ENCODE measurements at regions not wholly inside any gene's neighbourhood (a gene's known extent, or its start where the extent isn't known, plus 50 kb on each side); places are given as distances from the start of the nearest gene placed in this dataset.

DNA sequence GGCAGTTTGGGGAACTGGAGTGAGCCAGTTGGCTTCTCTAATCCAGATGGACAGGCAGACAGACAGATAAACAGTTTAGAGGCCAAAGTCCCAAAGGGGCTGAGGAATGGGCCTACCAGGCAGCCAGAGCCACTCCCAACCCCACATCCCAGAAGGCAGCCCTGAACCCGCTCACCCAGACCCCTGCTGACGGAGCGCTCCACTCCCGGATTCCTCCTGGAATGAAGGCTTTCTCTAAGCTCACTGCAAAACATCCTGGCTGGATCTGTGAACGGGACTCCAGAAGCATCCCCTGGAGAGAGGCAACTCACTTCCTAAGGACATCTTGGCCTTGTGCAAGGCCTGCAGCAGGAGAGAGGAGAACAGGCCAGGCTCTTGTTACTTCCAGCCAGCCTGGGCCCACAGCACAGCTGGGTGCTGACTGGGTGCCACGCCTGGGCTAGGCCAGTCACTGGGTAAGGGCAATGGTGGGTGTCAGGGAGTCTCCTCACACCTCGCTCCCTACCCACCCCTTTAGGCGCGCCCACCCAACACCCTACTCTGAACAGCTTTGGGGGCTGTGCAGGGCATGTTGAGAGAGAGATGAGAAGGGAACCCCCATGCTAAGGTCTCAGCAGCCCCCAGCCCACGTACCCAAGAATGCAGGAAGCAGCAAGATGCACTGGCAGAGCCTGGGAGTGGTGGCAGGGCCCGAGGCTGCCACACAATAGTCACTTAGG, 168.6 kb upstream of the ZMIZ1 start:
- no peak for DNase-seq (ENCODE audit: low spot score)

DNA sequence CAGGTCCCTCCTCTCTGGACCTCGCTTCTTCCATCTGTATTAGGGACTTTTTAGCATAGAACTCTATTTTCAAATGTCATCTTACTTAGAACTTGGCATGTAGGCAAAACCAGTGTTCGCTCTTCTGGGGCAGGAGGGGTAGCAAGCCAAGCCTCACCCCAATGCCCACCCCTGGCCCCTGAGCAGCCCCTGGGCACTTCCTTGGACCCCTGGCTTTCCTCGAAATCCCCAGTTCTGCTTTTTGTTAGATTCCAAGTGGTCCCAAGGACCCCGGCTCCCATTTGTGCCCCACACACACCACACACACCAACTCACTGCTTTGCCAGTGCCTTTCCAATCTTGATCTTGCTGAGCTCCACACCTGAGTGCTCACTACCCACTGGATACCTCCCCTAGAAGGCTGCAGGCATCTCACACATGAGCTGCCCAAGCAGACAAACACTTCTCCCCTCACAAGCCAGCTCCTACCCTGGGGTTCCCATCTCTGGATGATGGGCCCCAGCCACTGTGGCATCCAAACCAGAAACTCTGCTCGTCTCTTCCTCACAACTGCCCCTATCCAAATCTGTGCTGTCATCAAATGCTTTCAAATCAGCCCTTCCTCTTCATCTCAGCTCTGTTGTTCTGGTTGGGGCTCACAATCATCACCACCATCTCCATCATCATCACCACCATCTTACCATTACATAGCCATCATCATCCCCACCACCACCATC, 167.9 kb upstream of the ZMIZ1 start:
- DNase-seq (ENCODE audit: low spot score), result no peak

GRCh38 chr10:78901694-78902093, 167.1 kb upstream of the ZMIZ1 start:
- DNase-seq (ENCODE audit: low spot score), result no peak

DNA sequence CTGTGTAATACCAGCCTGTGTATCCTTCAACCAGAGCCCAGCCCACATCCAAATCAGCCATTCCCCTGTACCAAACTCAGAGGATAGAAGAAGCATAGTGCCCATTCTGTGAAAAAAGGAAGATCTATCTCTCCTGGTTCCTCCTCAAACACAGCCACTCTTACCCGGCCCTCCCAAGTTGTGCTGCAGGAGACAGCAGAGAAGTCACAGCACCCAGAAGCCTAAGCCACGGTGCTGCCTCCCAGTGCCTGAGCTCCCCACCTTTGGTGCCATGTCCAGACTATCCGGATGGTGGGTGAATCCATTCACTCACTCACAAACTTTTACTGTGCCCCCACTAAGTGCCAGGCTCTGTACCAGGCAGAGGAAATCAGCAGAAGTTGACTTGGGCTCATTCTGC, 166.0 kb upstream of the ZMIZ1 start:
- no peak for DNase-seq (ENCODE audit: low spot score)

GRCh38 chr10:78903341-78903940, 165.3 kb upstream of the ZMIZ1 start:
- DNase-seq (ENCODE audit: low spot score), result no peak

DNA sequence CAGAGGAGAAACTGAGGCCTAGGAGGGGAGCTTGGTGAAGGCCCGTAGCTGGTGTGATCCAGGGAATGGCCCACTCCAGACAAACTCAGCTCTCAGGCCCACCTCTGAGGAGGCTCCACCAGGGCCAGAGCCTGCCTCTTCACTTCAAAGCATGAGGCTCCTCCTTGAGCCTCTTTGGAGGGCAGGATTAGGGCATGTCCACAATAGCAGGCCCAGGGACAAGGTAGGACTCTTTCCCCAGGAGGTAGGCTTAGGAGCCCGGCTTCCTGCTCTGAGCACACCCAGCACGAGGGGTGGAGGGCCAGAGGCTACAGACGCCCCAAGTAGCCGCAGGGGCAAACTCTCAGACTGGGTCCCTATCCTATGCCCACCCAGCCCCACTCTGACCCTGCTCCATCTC, 164.6 kb upstream of the ZMIZ1 start:
- DNase-seq (ENCODE audit: low spot score), result no peak

DNA sequence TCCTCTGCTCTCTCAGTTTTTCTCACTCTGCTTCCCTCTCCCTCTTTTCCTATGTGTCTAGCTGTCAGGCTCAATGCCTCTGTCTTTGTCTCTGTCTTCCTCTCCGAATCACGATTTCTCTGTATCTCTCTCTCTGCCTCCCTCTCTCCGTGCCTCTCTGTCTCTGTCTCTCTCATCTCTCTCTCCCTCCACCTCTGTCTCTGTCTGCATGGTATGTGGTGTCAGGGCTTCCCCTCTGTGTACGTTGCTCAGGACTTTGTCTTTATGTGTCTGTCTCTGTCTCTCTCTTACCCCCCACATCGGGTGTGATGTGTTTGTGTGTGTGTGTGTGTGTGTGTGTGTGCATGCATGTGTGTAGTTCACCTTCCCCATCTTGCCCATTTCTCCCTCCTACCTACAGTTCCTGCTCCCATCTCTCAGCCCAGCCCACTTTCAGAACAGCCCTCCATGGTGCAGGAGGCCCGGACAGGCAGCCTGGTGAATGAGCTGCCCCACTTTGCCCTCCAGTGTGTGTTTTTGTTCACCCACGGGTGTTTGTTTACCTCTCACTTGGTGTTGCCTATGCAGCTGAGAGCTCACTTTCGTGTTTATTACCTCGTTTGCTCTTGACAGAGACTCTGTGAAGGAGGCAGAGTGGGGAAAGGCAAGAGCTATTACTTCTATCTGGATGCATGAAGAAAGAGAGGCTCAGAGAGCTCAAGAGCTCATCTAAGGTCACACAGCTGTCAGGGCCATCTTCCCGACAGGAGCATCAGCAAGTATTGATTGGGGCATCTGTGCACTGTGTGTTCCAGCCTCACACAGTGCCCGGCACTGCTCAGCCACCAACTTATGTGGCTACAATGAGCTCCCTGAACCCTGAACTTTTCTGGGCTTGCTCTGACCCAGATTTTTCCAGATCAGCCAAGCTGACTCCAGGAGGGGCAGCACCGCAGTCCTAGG, 163.5 kb upstream of the ZMIZ1 start:
- no peak for DNase-seq (ENCODE audit: low spot score)

DNA sequence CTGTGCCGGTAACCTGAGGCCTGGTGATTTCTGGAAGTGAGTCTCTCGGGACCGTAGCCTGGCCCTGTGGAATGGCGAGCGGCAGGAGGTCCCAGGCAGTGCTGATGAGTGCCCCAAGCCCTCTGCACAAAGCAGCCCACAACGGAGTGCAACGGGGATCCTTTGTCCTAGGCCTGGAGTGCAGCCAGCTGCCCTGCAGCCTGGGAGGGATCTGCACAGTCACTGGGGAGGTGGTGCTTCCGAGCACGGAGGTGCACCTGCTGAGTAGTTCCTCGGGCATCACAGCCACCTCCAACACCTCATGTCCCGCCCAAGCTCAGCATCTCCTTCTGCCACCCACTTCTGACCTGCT, 162.8 kb upstream of the ZMIZ1 start:
- DNase-seq (ENCODE audit: low spot score), result no peak

GRCh38 chr10:78906734-78907390, 161.9 kb upstream of the ZMIZ1 start:
- no peak for DNase-seq (ENCODE audit: low spot score)

DNA sequence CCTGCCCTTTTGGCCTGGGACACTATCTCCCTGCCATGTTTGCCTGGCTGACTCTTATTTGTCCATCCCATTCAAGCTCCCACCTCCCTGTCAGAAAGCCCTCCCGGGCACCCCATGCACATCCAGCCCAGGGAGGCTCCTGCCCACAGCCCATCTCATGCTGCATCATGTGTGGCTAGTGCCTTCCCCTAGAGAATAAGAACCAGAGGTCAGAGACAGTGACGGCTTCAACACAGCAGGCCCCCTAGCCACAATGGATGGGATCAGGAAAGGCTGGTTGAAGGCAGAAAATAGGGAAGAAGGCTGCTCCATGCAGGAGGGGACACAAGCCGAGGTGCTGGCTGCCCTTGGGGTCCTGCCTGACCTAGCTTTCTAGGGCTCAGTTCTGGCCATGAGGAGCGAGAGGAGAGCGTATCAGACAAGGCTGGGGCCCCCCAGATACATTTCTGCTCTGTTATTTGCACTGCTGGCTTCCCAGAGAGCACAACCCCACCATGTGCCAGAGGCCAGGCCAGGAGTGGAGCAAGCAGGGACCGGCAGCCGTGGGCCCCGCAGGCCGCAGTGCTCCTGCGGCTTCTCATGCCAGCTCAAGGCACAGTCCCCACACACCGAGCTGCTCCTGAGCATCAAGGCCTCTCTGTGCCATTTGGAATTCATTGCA, 161.1 kb upstream of the ZMIZ1 start:
- no peak for DNase-seq (ENCODE audit: low spot score)

GRCh38 chr10:78909221-78909620, 159.5 kb upstream of the ZMIZ1 start:
- DNase-seq (ENCODE audit: low spot score), result no peak

DNA sequence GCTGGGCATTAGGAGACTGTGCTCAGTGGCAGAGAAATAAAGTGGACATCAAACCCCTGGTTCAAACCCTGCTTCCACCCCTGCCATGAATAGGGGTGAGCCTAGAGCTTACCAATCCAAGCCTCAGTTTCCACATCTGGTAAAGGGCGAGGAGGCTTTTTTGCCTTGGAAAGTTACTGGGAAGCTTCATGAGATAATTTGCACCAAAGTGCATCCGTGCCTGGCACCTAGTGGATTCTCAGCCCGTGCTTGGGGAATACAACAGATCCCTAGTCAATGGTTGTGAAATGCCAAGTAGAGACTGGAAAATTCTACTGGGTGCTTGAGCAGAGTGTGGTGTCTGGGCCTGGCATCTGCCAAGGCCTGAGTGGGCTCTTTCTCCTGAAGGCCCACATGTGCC, 158.7 kb upstream of the ZMIZ1 start:
- no peak for DNase-seq (ENCODE audit: low spot score)

GRCh38 chr10:78910476-78910875, 158.3 kb upstream of the ZMIZ1 start:
- DNase-seq (ENCODE audit: low spot score), result no peak

- no peak for DNase-seq (ENCODE audit: low spot score)
Observed at GRCh38 chr10:78910886-78911285, 157.9 kb upstream of the ZMIZ1 start.

GRCh38 chr10:78911533-78912340, 157.0 kb upstream of the ZMIZ1 start:
- no peak for DNase-seq (ENCODE audit: low spot score)

DNA sequence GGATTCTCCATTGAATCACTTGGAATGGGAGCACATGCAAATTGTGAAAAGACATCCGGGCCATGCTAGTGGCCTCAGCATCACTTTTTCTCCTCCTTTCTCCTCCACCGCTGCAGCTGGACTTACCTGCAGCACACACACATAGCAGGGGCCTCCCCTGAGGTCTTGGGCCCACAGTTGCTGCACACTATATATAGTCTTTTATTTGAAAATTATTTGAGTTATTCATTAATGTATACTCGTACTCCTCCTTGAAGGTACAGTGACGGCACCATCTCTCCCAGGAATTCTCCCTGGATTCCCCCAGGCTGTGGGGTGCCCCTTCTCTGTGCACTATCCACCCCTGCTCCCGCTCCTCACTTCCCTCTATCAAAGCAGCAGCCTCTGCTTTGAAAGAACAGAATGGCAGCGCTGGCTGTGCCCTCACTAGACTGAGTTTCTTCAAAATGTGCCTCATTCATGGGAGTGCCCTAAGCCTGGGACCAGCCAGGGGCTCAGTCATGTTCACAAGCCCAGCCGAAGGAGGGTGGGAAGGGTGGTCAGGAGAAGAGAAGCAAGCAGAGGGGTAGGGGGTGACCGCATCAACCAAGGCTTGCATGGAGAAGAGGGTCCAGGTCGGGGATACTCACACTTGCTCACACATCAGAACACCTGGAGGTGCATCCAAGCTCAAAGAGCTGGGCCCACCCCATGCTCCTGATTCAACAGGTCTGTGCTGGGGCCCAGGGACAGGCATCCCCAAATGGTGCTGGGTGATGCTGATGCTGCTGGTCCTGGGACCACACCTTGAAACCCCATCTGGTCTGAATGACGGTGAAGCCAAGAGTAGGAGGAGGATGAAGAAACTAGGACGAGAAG, 156.2 kb upstream of the ZMIZ1 start:
- DNase-seq (ENCODE audit: low spot score), result no peak

DNA sequence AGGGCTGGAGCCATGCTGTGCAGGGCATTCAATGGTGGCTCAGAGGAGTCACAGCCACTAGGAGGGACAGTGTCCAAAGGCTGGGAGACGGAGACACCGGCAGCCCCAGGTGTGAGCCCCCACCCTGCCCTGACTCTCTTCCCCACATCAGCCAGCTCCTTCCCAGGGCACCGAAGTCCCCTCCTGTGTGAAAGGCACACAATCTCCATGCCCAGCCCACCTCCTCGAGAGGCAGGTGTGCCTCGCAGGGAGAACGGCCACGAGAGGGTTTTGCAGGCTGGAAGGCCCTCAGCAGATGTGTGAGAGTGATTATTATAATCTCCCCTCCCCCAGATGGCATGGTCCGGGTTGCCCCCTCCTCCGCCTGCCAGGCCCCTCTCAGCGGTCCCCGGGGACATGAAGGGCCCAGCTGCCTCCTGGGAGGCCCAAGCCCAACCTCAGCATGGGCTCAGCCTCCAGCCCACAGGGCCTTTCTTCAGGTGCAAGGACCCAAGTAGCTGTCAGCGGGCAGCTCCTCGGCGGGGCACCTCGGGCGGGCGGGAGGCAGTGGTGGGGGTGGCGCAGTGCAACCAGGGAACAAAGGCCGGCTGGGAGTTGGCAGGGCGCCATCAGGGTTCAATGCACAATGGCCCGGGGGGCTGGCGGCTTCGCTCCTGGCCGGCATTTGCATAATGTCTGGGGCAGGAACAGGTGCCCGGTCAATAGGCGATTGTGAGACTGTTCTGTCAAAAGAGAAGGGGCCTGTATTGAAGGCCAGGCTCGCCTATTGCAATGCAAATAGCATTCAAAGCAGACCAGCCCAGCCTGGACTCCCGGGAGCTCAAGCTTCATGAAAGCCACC, 155.3 kb upstream of the ZMIZ1 start:
- DNase-seq (ENCODE audit: low spot score), result no peak

DNA sequence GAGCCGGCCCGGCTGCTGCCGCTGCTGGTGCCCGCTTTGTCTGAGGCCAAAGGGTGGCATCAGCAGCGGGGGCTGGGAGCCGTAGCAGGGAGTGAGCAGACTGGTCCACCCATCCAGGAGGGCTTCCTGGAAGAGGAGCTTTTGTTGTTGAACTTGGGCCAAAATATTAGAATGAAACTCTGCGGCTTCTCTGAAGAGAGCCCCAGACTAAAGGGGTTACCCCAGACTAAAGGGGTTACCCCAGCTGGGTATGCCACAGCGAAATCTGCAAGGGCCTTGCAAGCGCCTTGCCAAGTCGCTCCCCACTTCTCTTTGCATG, 154.7 kb upstream of the ZMIZ1 start:
- DNase-seq (ENCODE audit: low spot score), result no peak

All from A172 (cell line).